ENCODE measurements at regions not wholly inside any gene's neighbourhood (a gene's known extent, or its start where the extent isn't known, plus 50 kb on each side); places are given as distances from the start of the nearest gene placed in this dataset.

DNA sequence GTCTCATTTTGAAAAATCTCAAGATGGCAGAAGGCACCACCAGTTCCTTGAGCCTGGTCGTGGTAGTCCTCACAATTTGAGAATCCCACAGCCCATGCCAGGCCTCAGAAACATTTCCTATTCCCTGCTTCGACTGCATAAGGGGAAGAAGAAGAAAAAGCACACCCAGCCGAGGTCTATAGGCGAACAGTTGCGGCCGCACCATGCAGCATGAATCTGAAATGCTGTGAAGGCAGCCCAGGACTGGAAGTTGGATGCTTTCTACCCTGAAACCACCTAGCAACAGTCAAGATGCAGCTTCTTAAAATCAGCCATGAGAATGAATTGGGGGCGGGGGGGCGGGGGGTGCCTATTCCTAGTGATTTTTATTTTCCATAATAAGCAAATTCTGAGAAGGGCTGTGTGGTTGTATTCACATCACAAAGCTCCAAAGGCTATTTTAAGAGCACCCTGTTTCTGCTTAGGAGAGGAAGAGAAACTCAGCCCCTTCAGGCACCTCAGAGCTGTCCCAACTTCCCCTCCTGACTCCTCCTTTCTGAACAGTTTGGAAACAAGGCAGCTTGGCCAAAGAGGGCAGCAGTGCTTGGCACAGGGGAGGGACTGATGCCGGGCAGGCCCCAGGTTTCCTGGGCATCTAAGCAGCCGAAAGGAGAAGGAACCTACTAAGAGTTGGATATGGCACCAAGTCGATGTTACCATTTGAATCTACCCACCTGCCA is 172.5 kb upstream of the FOXN3 start:
- peaks cover 2 to 6% of the 10 kb centered on the region in 2 experiments for H3K36me3 ChIP-seq (replicated peaks in 1 of 2; ENCODE audit: control extremely low read depth in 1 of 2, control insufficient read depth in 1 of 2, extremely low read depth in 1 of 2, insufficient read depth in 2 of 2, low read length in 1 of 2)
- intact Hi-C loops (cut with micrococcal nuclease): no loop called here
- peak overlapping the region in 3 of 5 experiments; percentile 11 to 18 (median 15) for H3K4me3 ChIP-seq (ENCODE audit: control extremely low read depth in 1 of 5, extremely low read depth in 1 of 5, insufficient read depth in 1 of 5, low read depth in 2 of 5, low read length in 4 of 5)
- H3K4me1 Mint-ChIP-seq: peaks cover 42% of the 10 kb centered on the region
- DNase-seq (peak; percentile 60), ATAC-seq (ENCODE audit: low read depth) (peak; percentile 76)
- peak overlapping the region; percentile 53 for H3K9ac ChIP-seq (ENCODE audit: low read length)
- H3K9me3 ChIP-seq (ENCODE audit: control extremely low read depth in 1 of 3, control insufficient read depth in 2 of 3, insufficient read depth in 1 of 3, low read length in 2 of 3): peaks cover 3 to 13% (median 10%) of the 10 kb centered on the region in 3 donors
- TF ChIP-seq, protein P1, sequence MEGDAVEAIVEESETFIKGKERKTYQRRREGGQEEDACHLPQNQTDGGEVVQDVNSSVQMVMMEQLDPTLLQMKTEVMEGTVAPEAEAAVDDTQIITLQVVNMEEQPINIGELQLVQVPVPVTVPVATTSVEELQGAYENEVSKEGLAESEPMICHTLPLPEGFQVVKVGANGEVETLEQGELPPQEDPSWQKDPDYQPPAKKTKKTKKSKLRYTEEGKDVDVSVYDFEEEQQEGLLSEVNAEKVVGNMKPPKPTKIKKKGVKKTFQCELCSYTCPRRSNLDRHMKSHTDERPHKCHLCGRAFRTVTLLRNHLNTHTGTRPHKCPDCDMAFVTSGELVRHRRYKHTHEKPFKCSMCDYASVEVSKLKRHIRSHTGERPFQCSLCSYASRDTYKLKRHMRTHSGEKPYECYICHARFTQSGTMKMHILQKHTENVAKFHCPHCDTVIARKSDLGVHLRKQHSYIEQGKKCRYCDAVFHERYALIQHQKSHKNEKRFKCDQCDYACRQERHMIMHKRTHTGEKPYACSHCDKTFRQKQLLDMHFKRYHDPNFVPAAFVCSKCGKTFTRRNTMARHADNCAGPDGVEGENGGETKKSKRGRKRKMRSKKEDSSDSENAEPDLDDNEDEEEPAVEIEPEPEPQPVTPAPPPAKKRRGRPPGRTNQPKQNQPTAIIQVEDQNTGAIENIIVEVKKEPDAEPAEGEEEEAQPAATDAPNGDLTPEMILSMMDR (IDR thresholded peaks at IDR 0.05): no peak
- no peak for TF ChIP-seq EZH2 (IDR thresholded peaks at IDR 0.05; ENCODE audit: borderline replicate concordance, insufficient read depth, low read depth, low read length, poor library complexity, severe bottlenecking)
- H3K4me2 ChIP-seq (replicated peaks; ENCODE audit: low read depth, low read length, poor library complexity, severe bottlenecking): peak overlapping the region; percentile 67
- H3K4me1 ChIP-seq (ENCODE audit: control insufficient read depth in 2 of 2, insufficient read depth in 2 of 2, low read length in 2 of 2): peaks cover 24 to 38% of the 10 kb centered on the region in 2 donors
- peaks cover 14% of the 10 kb centered on the region for H3K9me3 Mint-ChIP-seq (ENCODE audit: insufficient read depth)
- H3K27me3 Mint-ChIP-seq: no peaks in the 10 kb centered on the region
- H3K27me3 ChIP-seq (replicated peaks in 1 of 4; ENCODE audit: control extremely low read depth in 1 of 4, control insufficient read depth in 3 of 4, insufficient read depth in 4 of 4, low read length in 3 of 4): no peaks in the 10 kb centered on the region
- peaks cover 40% of the 10 kb centered on the region for H3K79me2 ChIP-seq (ENCODE audit: control insufficient read depth, insufficient read depth, low read length)
- peak overlapping the region; percentile 50 for H3K4me3 Mint-ChIP-seq
- H2AFZ ChIP-seq (ENCODE audit: insufficient read depth, low read depth, low read length, poor library complexity, severe bottlenecking): peak overlapping the region; percentile 50
- H3K27ac Mint-ChIP-seq: peak overlapping the region; percentile 88
- ChIA-PET POLR2A (no interaction called here), CTCF (no interaction called here)
- H3K27ac ChIP-seq (ENCODE audit: low read length in 2 of 2): peak overlapping the region; percentile 45 to 82
- H4K20me1 ChIP-seq (ENCODE audit: control insufficient read depth, insufficient read depth, low read length, poor library complexity, severe bottlenecking): peaks cover 20% of the 10 kb centered on the region
- WGBS (ENCODE audit: insufficient coverage): 19% methylated on average over 3 of the region's 11 CpGs

DNA sequence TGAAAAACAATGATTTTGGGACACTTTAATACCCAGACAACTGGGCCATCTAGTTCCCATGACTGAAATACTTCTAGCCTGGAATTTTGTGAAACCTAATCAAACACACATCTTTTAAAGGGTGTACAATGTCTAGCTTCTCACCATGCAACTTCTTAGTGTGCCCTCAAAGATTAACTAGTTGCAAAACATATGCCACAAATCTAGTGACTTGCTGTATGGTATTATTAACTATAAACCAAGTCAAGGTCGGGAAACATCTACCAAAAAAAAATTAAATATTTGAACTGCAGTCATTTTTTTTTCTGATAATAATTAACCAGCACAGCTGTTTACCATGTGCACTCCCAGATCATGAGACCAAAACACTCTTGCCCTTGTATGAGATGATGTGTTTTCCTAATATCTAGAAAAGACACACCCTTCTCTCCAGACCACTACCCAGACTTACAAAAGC is 171.8 kb upstream of the FOXN3 start:
- Histone ChIP-seq H3K4me1 (ENCODE audit: control insufficient read depth in 2 of 2, insufficient read depth in 2 of 2, low read length in 2 of 2) (peaks cover 24 to 38% of the 10 kb centered on the region in 2 donors), H3K4me2 (replicated peaks; ENCODE audit: low read depth, low read length, poor library complexity, severe bottlenecking) (peak overlapping the region; percentile 67), H3K27me3 (replicated peaks in 1 of 4; ENCODE audit: control extremely low read depth in 1 of 4, control insufficient read depth in 3 of 4, insufficient read depth in 4 of 4, low read length in 3 of 4) (no peaks in the 10 kb centered on the region), H3K4me3 (ENCODE audit: control extremely low read depth in 1 of 5, extremely low read depth in 1 of 5, insufficient read depth in 1 of 5, low read depth in 2 of 5, low read length in 4 of 5) (peak overlapping the region in 1 of 5 experiments; percentile 11), H3K36me3 (replicated peaks in 1 of 2; ENCODE audit: control extremely low read depth in 1 of 2, control insufficient read depth in 1 of 2, extremely low read depth in 1 of 2, insufficient read depth in 2 of 2, low read length in 1 of 2) (peaks cover 0 to 2% of the 10 kb centered on the region in 2 experiments), H3K9ac (ENCODE audit: low read length) (peak overlapping the region; percentile 53), H3K9me3 (ENCODE audit: control extremely low read depth in 1 of 3, control insufficient read depth in 2 of 3, insufficient read depth in 1 of 3, low read length in 2 of 3) (peaks cover 0 to 12% (median 8%) of the 10 kb centered on the region in 3 donors), H4K20me1 (ENCODE audit: control insufficient read depth, insufficient read depth, low read length, poor library complexity, severe bottlenecking) (peaks cover 20% of the 10 kb centered on the region), H2AFZ (ENCODE audit: insufficient read depth, low read depth, low read length, poor library complexity, severe bottlenecking) (peak overlapping the region; percentile 50), H3K79me2 (ENCODE audit: control insufficient read depth, insufficient read depth, low read length) (peaks cover 44% of the 10 kb centered on the region), H3K27ac (ENCODE audit: low read length in 2 of 2) (peak overlapping the region; percentile 36 to 82)
- no CpG with 5 or more reads among the region's 1 CpG for WGBS (ENCODE audit: insufficient coverage)
- DNase-seq: no peak
- ChIA-PET CTCF (no interaction called here), POLR2A (no interaction called here)
- peaks cover 42% of the 10 kb centered on the region for H3K4me1 Mint-ChIP-seq
- no peak for ATAC-seq (ENCODE audit: low read depth)
- H3K27me3 Mint-ChIP-seq: no peaks in the 10 kb centered on the region
- intact Hi-C loops (cut with micrococcal nuclease): no loop called here
- peaks cover 9% of the 10 kb centered on the region for H3K9me3 Mint-ChIP-seq (ENCODE audit: insufficient read depth)
- peak overlapping the region; percentile 88 for H3K27ac Mint-ChIP-seq
- TF ChIP-seq EZH2 (IDR thresholded peaks at IDR 0.05; ENCODE audit: borderline replicate concordance, insufficient read depth, low read depth, low read length, poor library complexity, severe bottlenecking): no peak
- TF ChIP-seq, protein P1 (IDR thresholded peaks at IDR 0.05): no peak
- peak overlapping the region; percentile 50 for H3K4me3 Mint-ChIP-seq

Data from B cell (primary cell).